ENCODE measurements at regions not wholly inside any gene's neighbourhood (a gene's known extent, or its start where the extent isn't known, plus 50 kb on each side); places are given as distances from the start of the nearest gene placed in this dataset.

- TF ChIP-seq CTCF (IDR thresholded peaks at IDR 0.05) (no peak), POLR2A (IDR thresholded peaks at IDR 0.05) (no peak)
Measured at GRCh38 chrX:22338740-22339139, 66.0 kb downstream of the CBLL2 start.

All from lower leg skin (tissue), 3 donors.